Lower leg skin (tissue), 3 donors: ENCODE measurements at regions not wholly inside any gene's neighbourhood (a gene's known extent, or its start where the extent isn't known, plus 50 kb on each side); places are given as distances from the start of the nearest gene placed in this dataset.

Source experiments
- POLR2A ChIP-seq, 2 donors: fragments of 450-650 bp; IDR thresholded peaks; one replicate each; pipeline ENCODE4 v1.6.1; 2016 to 2017; ENCODE audit warnings: antibody characterized with exemption in 2 of 2, mild to moderate bottlenecking in 1 of 2, moderate library complexity in 1 of 2
- TF ChIP-seq, protein P1 (sequence below), 3 donors: fragments of 450-650 bp; IDR thresholded peaks; one replicate each; pipeline ENCODE4 v1.5.1; 2016; ENCODE audit warnings: antibody characterized with exemption in 3 of 3, mild to moderate bottlenecking in 3 of 3, moderate library complexity in 2 of 3

GRCh38 chr7:156503196-156503595 is 137.4 kb upstream of the RNF32 start:
- TF ChIP-seq, protein P1, sequence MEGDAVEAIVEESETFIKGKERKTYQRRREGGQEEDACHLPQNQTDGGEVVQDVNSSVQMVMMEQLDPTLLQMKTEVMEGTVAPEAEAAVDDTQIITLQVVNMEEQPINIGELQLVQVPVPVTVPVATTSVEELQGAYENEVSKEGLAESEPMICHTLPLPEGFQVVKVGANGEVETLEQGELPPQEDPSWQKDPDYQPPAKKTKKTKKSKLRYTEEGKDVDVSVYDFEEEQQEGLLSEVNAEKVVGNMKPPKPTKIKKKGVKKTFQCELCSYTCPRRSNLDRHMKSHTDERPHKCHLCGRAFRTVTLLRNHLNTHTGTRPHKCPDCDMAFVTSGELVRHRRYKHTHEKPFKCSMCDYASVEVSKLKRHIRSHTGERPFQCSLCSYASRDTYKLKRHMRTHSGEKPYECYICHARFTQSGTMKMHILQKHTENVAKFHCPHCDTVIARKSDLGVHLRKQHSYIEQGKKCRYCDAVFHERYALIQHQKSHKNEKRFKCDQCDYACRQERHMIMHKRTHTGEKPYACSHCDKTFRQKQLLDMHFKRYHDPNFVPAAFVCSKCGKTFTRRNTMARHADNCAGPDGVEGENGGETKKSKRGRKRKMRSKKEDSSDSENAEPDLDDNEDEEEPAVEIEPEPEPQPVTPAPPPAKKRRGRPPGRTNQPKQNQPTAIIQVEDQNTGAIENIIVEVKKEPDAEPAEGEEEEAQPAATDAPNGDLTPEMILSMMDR (IDR thresholded peaks at IDR 0.05), result no peak
- no peak for TF ChIP-seq POLR2A (IDR thresholded peaks at IDR 0.05)
